Bronchial epithelial cell (primary cell): ENCODE measurements at regions not wholly inside any gene's neighbourhood (a gene's known extent, or its start where the extent isn't known, plus 50 kb on each side); places are given as distances from the start of the nearest gene placed in this dataset.

Experiments
- DNase-seq: peaks from one replicate; pipeline ENCODE4 v3.0.0-alpha.2; 2010; ENCODE audit warnings: low read depth
- FAIRE-seq: peaks from 2 replicates; lab custom pipeline; 2011; peaks lifted over from hg19 to GRCh38; lab: Jason Lieb, UNC
- H3K27me3 ChIP-seq: 2 replicates; pipeline ENCODE4 v1.5.1; 2011; ENCODE audit warnings: low read length; ENCODE audit not compliant: control insufficient read depth, insufficient read depth
- H3K36me3 ChIP-seq: 2 replicates; pipeline ENCODE4 v1.5.1; 2011; ENCODE audit warnings: low read length; ENCODE audit not compliant: control insufficient read depth, insufficient read depth
- H3K4me3 ChIP-seq: 2 replicates; pipeline ENCODE4 v1.5.1; 2011; ENCODE audit warnings: mild to moderate bottlenecking, low read depth, low read length, control low read depth
- CTCF ChIP-seq: IDR thresholded peaks from 2 replicates; pipeline ENCODE4 v1.5.1; 2011; ENCODE audit warnings: mild to moderate bottlenecking, moderate library complexity, low read length, control low read depth, inconsistent platforms; ENCODE audit not compliant: insufficient read depth, severe bottlenecking

GRCh38 chr2:104547221-104547620 is 306.7 kb upstream of the POU3F3 start:
- DNase-seq (no peak), FAIRE-seq (no peak)

GRCh38 chr2:104561251-104561650 is 292.7 kb upstream of the POU3F3 start:
- no peak for DNase-seq
- no peak for FAIRE-seq
- no peak overlapping the region for H3K4me3 ChIP-seq
- no peak for TF ChIP-seq CTCF
- no peaks in the 10 kb centered on the region for H3K36me3 ChIP-seq
- H3K27me3 ChIP-seq, result no peaks in the 10 kb centered on the region

More at GRCh38 chr2:104547221-104547620, 306.7 kb upstream of the POU3F3 start:
- Histone ChIP-seq H3K4me3 (no peak overlapping the region), H3K27me3 (no peaks in the 10 kb centered on the region), H3K36me3 (no peaks in the 10 kb centered on the region)
- no peak for TF ChIP-seq CTCF

GRCh38 chr2:104562537-104562936 is 291.4 kb upstream of the POU3F3 start:
- no peaks in the 10 kb centered on the region for H3K27me3 ChIP-seq
- H3K36me3 ChIP-seq, result no peaks in the 10 kb centered on the region
- DNase-seq (no peak), FAIRE-seq (no peak)
- H3K4me3 ChIP-seq, result no peak overlapping the region
- no peak for TF ChIP-seq CTCF

GRCh38 chr2:104563398-104563996 is 290.4 kb upstream of the POU3F3 start:
- H3K27me3 ChIP-seq, result no peaks in the 10 kb centered on the region
- no peak overlapping the region for H3K4me3 ChIP-seq
- FAIRE-seq (no peak), DNase-seq (no peak)
- TF ChIP-seq CTCF, result no peak
- no peaks in the 10 kb centered on the region for H3K36me3 ChIP-seq

- H3K27me3 ChIP-seq, result no peaks in the 10 kb centered on the region
- no peak for DNase-seq
- H3K36me3 ChIP-seq, result no peaks in the 10 kb centered on the region
- no peak for FAIRE-seq
- no peak overlapping the region for H3K4me3 ChIP-seq
- TF ChIP-seq CTCF, result no peak
Measured at GRCh38 chr2:104568247-104568646, 285.7 kb upstream of the POU3F3 start.

GRCh38 chr2:104570259-104570658 is 283.7 kb upstream of the POU3F3 start:
- DNase-seq, result no peak
- no peak for TF ChIP-seq CTCF
- no peak for FAIRE-seq
- no peaks in the 10 kb centered on the region for H3K27me3 ChIP-seq
- H3K36me3 ChIP-seq, result no peaks in the 10 kb centered on the region
- H3K4me3 ChIP-seq, result no peak overlapping the region
